ENCODE measurements at regions not wholly inside any gene's neighbourhood (a gene's known extent, or its start where the extent isn't known, plus 50 kb on each side); places are given as distances from the start of the nearest gene placed in this dataset.

DNA sequence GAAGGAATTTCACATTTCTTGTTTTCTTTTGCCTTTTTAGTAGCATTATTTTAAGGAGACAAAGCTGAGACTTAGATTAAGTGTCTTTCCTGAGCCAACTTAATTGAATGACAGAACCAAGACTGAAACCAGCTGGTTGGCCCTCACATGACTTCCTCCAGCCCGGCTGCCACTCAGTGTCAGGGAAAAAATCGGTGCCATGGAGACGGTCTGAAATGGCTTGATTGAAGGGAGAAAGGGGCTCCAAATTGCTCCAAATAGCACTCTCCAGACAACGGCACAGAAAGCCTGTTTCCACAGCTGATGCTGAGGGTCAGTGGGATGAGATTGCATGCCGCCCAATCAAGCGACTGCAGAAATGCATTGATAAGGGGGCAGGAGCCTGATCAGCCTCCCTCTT lies 475.2 kb upstream of the IL12A start:
- Histone ChIP-seq H3K27ac (ENCODE audit: low read depth, low read length) (no peak overlapping the region), H3K9ac (ENCODE audit: low read length) (no peak overlapping the region), H3K79me2 (ENCODE audit: insufficient read depth, low read length) (no peaks in the 10 kb centered on the region), H2AFZ (ENCODE audit: low read depth, low read length, poor library complexity, severe bottlenecking) (no peak overlapping the region), H4K20me1 (ENCODE audit: insufficient read depth) (no peaks in the 10 kb centered on the region), H3K4me2 (ENCODE audit: low read length) (no peak overlapping the region), H3K36me3 (ENCODE audit: control insufficient read depth in 1 of 2, insufficient read depth in 2 of 2, low read length in 2 of 2) (no peaks in the 10 kb centered on the region), H3K4me3 (replicated peaks in 1 of 2; ENCODE audit: low read depth in 1 of 2, low read length in 2 of 2) (no peak overlapping the region), H3K27me3 (ENCODE audit: insufficient read depth, low read length) (no peaks in the 10 kb centered on the region), H3K9me3 (ENCODE audit: control insufficient read depth in 1 of 2, insufficient read depth in 1 of 2, low read depth in 1 of 2, low read length in 2 of 2) (no peaks in the 10 kb centered on the region), H3K4me1 (ENCODE audit: control insufficient read depth in 1 of 2, insufficient read depth in 2 of 2, low read length in 2 of 2) (no peaks in the 10 kb centered on the region), H3K9me2 (ENCODE audit: insufficient read depth) (no peaks in the 10 kb centered on the region)
- intact Hi-C loops (cut with micrococcal nuclease), result no loop called here
- no TSS peak for BruUV-seq (replicated peaks)
- POLR2A ChIA-PET, result interaction anchor here (0.5 kb wide), 1 partner anchor 296 kb away, joined by 3 read pairs; no protein-coding TSS in a partner anchor
- CTCF ChIA-PET, result no interaction called here
- TF ChIP-seq RAD21 (IDR thresholded peaks at IDR 0.05; ENCODE audit: low read depth), result no peak
- TF ChIP-seq JUND (IDR thresholded peaks at IDR 0.05), result no peak
- TF ChIP-seq, protein P1, sequence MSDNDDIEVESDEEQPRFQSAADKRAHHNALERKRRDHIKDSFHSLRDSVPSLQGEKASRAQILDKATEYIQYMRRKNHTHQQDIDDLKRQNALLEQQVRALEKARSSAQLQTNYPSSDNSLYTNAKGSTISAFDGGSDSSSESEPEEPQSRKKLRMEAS (IDR thresholded peaks at IDR 0.05), result no peak
- no peak for TF ChIP-seq ZBTB33 (IDR thresholded peaks at IDR 0.05; ENCODE audit: extremely low read depth, insufficient replicate concordance, low read length)
- TF ChIP-seq SIN3A (IDR thresholded peaks at IDR 0.05; ENCODE audit: low read depth), result no peak
- TF ChIP-seq SRF (IDR thresholded peaks at IDR 0.05; ENCODE audit: low read depth), result no peak
- no peak for TF ChIP-seq EZH2phosphoT487 (IDR thresholded peaks at IDR 0.05; ENCODE audit: borderline replicate concordance)
- TF ChIP-seq FOSL1 (IDR thresholded peaks at IDR 0.05; ENCODE audit: low read depth), result no peak
- TF ChIP-seq, protein P2, sequence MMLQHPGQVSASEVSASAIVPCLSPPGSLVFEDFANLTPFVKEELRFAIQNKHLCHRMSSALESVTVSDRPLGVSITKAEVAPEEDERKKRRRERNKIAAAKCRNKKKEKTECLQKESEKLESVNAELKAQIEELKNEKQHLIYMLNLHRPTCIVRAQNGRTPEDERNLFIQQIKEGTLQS (IDR thresholded peaks at IDR 0.05), result no peak
- TF ChIP-seq, protein P3, sequence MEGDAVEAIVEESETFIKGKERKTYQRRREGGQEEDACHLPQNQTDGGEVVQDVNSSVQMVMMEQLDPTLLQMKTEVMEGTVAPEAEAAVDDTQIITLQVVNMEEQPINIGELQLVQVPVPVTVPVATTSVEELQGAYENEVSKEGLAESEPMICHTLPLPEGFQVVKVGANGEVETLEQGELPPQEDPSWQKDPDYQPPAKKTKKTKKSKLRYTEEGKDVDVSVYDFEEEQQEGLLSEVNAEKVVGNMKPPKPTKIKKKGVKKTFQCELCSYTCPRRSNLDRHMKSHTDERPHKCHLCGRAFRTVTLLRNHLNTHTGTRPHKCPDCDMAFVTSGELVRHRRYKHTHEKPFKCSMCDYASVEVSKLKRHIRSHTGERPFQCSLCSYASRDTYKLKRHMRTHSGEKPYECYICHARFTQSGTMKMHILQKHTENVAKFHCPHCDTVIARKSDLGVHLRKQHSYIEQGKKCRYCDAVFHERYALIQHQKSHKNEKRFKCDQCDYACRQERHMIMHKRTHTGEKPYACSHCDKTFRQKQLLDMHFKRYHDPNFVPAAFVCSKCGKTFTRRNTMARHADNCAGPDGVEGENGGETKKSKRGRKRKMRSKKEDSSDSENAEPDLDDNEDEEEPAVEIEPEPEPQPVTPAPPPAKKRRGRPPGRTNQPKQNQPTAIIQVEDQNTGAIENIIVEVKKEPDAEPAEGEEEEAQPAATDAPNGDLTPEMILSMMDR (IDR thresholded peaks at IDR 0.05 in 2 of 3, conservative IDR thresholded peaks at IDR 0.05 in 1 of 3; ENCODE audit: borderline replicate concordance in 1 of 3, insufficient read depth in 1 of 3, low read depth in 2 of 3, low read length in 2 of 3), result no peak
- TF ChIP-seq CEBPB (IDR thresholded peaks at IDR 0.05; ENCODE audit: low read depth), result no peak
- TF ChIP-seq YY1 (IDR thresholded peaks at IDR 0.05; ENCODE audit: extremely low read depth, insufficient replicate concordance, low read depth, low read length), result no peak
- no peak for TF ChIP-seq ZFX (IDR thresholded peaks at IDR 0.05)
- TF ChIP-seq SP1 (IDR thresholded peaks at IDR 0.05; ENCODE audit: low read depth), result no peak
- TF ChIP-seq POLR2AphosphoS5 (IDR thresholded peaks at IDR 0.05; ENCODE audit: low read depth, low read length), result no peak
- no peak for TF ChIP-seq ELF1 (IDR thresholded peaks at IDR 0.05; ENCODE audit: borderline replicate concordance, low read depth)
- no peak for TF ChIP-seq TCF7L2 (IDR thresholded peaks at IDR 0.05; ENCODE audit: borderline replicate concordance, extremely low read depth, insufficient read depth, insufficient read length)
- no peak for TF ChIP-seq CBX3 (IDR thresholded peaks at IDR 0.05; ENCODE audit: low read depth)
- ATAC-seq (no peak), DNase-seq (ENCODE audit: low read depth, low spot score) (no peak)
- RAD21 ChIA-PET (ENCODE audit: low non-redundant PET in 1 of 2, low total read pairs in 2 of 2, uncharacterized antibody in 2 of 2, unreplicated experiment in 2 of 2), result no interaction called here

All from HCT116 (cell line).